HG03066 (cell line): ENCODE measurements at regions not wholly inside any gene's neighbourhood (a gene's known extent, or its start where the extent isn't known, plus 50 kb on each side); places are given as distances from the start of the nearest gene placed in this dataset.
A peak's percentile ranks its signal among the peaks of the same experiment; 100 is the strongest.
"Not testable (repeated sequence)": the region's sequence is repeated elsewhere in the genome, so short reads cannot be mapped to it uniquely, and the experiment has no call there.

Source experiments
- ATAC-seq: cut with Tn5 transposase; IDR thresholded peaks from one replicate; pipeline ENCODE4 v1.9.1; 2021; ENCODE audit warnings: low read depth; ENCODE audit not compliant: unreplicated experiment

GRCh38 chr13:79998381-79998880 lies 342.5 kb downstream of the SPRY2 start:
- no peak for ATAC-seq

- no peak for ATAC-seq
These were observed 343.7 kb downstream of the SPRY2 start for GRCh38 chr13:79997244-79997643.

GRCh38 chr13:79995334-79995733 lies 345.6 kb downstream of the SPRY2 start:
- no peak for ATAC-seq

GRCh38 chr13:79992111-79992510 lies 348.8 kb downstream of the SPRY2 start:
- no peak for ATAC-seq

GRCh38 chr13:79990048-79990447 lies 350.9 kb downstream of the SPRY2 start:
- no peak for ATAC-seq

GRCh38 chr13:79989217-79989661 lies 351.7 kb downstream of the SPRY2 start:
- ATAC-seq = no peak

GRCh38 chr13:79988573-79988972 lies 352.4 kb downstream of the SPRY2 start:
- ATAC-seq = no peak

GRCh38 chr13:79987761-79988160 lies 353.2 kb downstream of the SPRY2 start:
- ATAC-seq = no peak

- ATAC-seq = no peak
These were observed 353.6 kb downstream of the SPRY2 start for GRCh38 chr13:79987323-79987722.

GRCh38 chr13:79986890-79987289 lies 354.0 kb downstream of the SPRY2 start:
- ATAC-seq = no peak

- ATAC-seq = not testable (repeated sequence)
These were observed 365.8 kb downstream of the SPRY2 start for GRCh38 chr13:79974935-79975650.

GRCh38 chr13:79973533-79973963 lies 367.4 kb downstream of the SPRY2 start:
- peak; percentile 83 for ATAC-seq

- no peak for ATAC-seq
These were observed 368.8 kb downstream of the SPRY2 start for GRCh38 chr13:79972066-79972569.

- no peak for ATAC-seq
These were observed 374.4 kb downstream of the SPRY2 start for GRCh38 chr13:79966493-79966895.

GRCh38 chr13:79966059-79966458 lies 374.9 kb downstream of the SPRY2 start:
- ATAC-seq = no peak

- no peak for ATAC-seq
These were observed 394.4 kb downstream of the SPRY2 start for GRCh38 chr13:79946556-79946955.

- no peak for ATAC-seq
These were observed 397.4 kb downstream of the SPRY2 start for GRCh38 chr13:79943346-79944023.

- no peak for ATAC-seq
These were observed 399.2 kb downstream of the SPRY2 start for GRCh38 chr13:79941752-79942151.

- ATAC-seq = no peak
These were observed 401.2 kb downstream of the SPRY2 start for GRCh38 chr13:79939689-79940088.

- ATAC-seq = no peak
These were observed 403.1 kb downstream of the SPRY2 start for GRCh38 chr13:79937771-79938216.

GRCh38 chr13:79937311-79937710 lies 403.6 kb downstream of the SPRY2 start:
- no peak for ATAC-seq
